WTC11 (cell line): ENCODE measurements at regions not wholly inside any gene's neighbourhood (a gene's known extent, or its start where the extent isn't known, plus 50 kb on each side); places are given as distances from the start of the nearest gene placed in this dataset.

ENCODE experiments used
- CTCF ChIP-seq: fragments of 200-600 bp; IDR thresholded peaks from 2 replicates; pipeline ENCODE4 v1.8.0; 2022; ENCODE audit warnings: antibody characterized with exemption
- ETV6 ChIP-seq: sonication (generic); formaldehyde crosslinking; IDR thresholded peaks from 2 replicates; pipeline ENCODE4 v1.8.1; 2022; ENCODE audit warnings: mild to moderate bottlenecking, missing genetic modification reagents
- MYBL2 ChIP-seq: sonication (generic); formaldehyde crosslinking; IDR thresholded peaks from 2 replicates; pipeline ENCODE4 v1.8.1; 2023; ENCODE audit warnings: mild to moderate bottlenecking, moderate library complexity, missing genetic modification reagents
- TF ChIP-seq, protein P1 (sequence below): sonication (generic); formaldehyde crosslinking; IDR thresholded peaks from 2 replicates; pipeline ENCODE4 v1.8.0; 2023; ENCODE audit warnings: mild to moderate bottlenecking, missing genetic modification reagents

DNA sequence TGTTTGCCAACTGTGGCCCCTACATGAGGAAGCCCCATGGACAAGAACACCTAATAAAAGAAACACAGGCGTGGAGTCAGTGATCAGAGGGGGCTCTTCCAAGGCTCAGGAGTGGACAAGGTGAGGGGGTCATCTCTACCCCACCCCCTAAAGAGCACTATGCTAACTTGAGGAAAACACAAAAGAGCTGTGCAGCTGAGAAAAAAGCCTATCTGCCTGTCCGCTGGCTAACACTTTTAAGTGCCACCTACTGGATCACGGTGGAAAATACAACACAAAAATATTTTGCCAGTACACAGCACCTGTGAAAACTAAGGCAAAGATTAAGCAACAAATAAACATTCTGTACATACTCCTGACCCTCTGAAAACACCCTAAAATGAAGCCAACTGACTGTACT, 53.1 kb upstream of the COBL start:
- no peak for TF ChIP-seq CTCF
- TF ChIP-seq, protein P1, sequence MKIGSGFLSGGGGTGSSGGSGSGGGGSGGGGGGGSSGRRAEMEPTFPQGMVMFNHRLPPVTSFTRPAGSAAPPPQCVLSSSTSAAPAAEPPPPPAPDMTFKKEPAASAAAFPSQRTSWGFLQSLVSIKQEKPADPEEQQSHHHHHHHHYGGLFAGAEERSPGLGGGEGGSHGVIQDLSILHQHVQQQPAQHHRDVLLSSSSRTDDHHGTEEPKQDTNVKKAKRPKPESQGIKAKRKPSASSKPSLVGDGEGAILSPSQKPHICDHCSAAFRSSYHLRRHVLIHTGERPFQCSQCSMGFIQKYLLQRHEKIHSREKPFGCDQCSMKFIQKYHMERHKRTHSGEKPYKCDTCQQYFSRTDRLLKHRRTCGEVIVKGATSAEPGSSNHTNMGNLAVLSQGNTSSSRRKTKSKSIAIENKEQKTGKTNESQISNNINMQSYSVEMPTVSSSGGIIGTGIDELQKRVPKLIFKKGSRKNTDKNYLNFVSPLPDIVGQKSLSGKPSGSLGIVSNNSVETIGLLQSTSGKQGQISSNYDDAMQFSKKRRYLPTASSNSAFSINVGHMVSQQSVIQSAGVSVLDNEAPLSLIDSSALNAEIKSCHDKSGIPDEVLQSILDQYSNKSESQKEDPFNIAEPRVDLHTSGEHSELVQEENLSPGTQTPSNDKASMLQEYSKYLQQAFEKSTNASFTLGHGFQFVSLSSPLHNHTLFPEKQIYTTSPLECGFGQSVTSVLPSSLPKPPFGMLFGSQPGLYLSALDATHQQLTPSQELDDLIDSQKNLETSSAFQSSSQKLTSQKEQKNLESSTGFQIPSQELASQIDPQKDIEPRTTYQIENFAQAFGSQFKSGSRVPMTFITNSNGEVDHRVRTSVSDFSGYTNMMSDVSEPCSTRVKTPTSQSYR (CRISPR knock-in tag) = no peak
- TF ChIP-seq MYBL2 (CRISPR knock-in tag) = no peak
- TF ChIP-seq ETV6 (CRISPR knock-in tag) = no peak
